B cell (primary cell): ENCODE measurements at regions not wholly inside any gene's neighbourhood (a gene's known extent, or its start where the extent isn't known, plus 50 kb on each side); places are given as distances from the start of the nearest gene placed in this dataset.

Experiments used
- CTCF ChIP-seq: fragments of 200-600 bp; IDR thresholded peaks from one replicate; pipeline ENCODE4 v1.8.0; 2022; ENCODE audit warnings: antibody characterized with exemption, mild to moderate bottlenecking
- EZH2 ChIP-seq: IDR thresholded peaks from 2 replicates; pipeline ENCODE4 v1.6.1; 2012; ENCODE audit warnings: borderline replicate concordance, low read depth, mild to moderate bottlenecking, moderate library complexity, low read length; ENCODE audit not compliant: insufficient read depth, poor library complexity, severe bottlenecking

GRCh38 chrY:7941856-7942255 is 1030.3 kb upstream of the AMELY start:
- TF ChIP-seq CTCF (no peak), EZH2 (no peak)
